Gastroesophageal sphincter (tissue), 3 donors: ENCODE measurements at regions not wholly inside any gene's neighbourhood (a gene's known extent, or its start where the extent isn't known, plus 50 kb on each side); places are given as distances from the start of the nearest gene placed in this dataset.

ENCODE experiments used
- EP300 ChIP-seq: sonication (generic); formaldehyde crosslinking; IDR thresholded peaks from one replicate; pipeline ENCODE4 v1.6.1; 2017; ENCODE audit warnings: antibody characterized with exemption, mild to moderate bottlenecking
- POLR2A ChIP-seq, 2 donors: fragments of 450-650 bp; IDR thresholded peaks; one replicate each; pipeline ENCODE4 v1.6.1; 2017; ENCODE audit warnings: antibody characterized with exemption in 2 of 2, mild to moderate bottlenecking in 2 of 2, moderate library complexity in 1 of 2
- TF ChIP-seq, protein P1 (sequence below), 4 experiments: fragments of 200-600 bp in 2 of 4; fragments of 450-650 bp in 2 of 4; sonication (generic) in 1 of 4; IDR thresholded peaks; one replicate each; pipeline ENCODE4 v1.5.1; 2017 to 2019; ENCODE audit warnings: antibody characterized with exemption in 4 of 4, mild to moderate bottlenecking in 2 of 4, moderate library complexity in 2 of 4

GRCh38 chr13:107299717-107300116, 731.8 kb upstream of the ARGLU1 start:
- TF ChIP-seq, protein P1, sequence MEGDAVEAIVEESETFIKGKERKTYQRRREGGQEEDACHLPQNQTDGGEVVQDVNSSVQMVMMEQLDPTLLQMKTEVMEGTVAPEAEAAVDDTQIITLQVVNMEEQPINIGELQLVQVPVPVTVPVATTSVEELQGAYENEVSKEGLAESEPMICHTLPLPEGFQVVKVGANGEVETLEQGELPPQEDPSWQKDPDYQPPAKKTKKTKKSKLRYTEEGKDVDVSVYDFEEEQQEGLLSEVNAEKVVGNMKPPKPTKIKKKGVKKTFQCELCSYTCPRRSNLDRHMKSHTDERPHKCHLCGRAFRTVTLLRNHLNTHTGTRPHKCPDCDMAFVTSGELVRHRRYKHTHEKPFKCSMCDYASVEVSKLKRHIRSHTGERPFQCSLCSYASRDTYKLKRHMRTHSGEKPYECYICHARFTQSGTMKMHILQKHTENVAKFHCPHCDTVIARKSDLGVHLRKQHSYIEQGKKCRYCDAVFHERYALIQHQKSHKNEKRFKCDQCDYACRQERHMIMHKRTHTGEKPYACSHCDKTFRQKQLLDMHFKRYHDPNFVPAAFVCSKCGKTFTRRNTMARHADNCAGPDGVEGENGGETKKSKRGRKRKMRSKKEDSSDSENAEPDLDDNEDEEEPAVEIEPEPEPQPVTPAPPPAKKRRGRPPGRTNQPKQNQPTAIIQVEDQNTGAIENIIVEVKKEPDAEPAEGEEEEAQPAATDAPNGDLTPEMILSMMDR (IDR thresholded peaks at IDR 0.05): no peak
- TF ChIP-seq POLR2A (IDR thresholded peaks at IDR 0.05) (no peak), EP300 (no peak)
